HG03457 (cell line): ENCODE measurements at regions not wholly inside any gene's neighbourhood (a gene's known extent, or its start where the extent isn't known, plus 50 kb on each side); places are given as distances from the start of the nearest gene placed in this dataset.

Source experiments
- ATAC-seq: cut with Tn5 transposase; IDR thresholded peaks from one replicate; pipeline ENCODE4 v1.9.1; 2021; ENCODE audit warnings: moderate number of reproducible peaks; ENCODE audit not compliant: unreplicated experiment

DNA sequence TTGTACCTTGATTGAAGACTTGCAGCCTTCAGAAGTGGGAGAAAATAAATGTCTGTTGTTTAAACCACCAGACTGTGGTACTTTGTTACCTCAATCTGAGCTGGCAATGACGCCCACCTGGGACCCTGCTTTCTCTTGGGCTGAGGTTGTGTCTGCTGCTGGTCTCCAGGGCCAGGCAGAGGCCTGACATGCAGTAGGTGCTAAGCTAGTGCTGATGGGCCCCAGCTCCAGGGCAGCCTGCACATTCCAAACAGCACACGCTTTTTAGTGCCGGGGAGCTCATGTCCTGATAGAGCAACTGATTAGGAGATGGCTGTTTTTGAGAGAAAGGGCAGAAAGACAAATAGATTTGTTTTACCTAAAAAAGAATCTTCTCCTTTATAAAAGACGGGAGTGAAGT, 664.0 kb upstream of the HS6ST1 start:
- ATAC-seq, result no peak

DNA sequence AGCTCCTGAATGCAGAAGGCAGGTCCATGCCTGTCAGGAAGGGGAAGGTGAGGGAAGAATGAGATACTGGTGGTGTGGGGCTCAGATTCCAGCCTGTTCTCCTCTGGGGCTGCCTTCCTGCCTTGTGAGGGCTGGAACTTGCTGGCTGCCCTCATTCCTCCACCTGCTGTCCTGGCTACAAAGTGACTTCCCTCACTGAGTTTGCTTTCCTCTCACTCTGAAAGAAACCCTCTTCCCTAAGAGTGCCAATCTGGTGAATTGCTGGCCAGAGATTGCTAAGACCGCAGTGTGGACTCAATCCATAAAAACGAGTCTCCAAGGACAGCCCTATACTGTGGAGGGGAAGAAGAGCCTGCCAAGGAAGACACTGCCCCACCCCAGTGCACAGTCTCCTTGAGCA, 664.4 kb upstream of the HS6ST1 start:
- no peak for ATAC-seq

DNA sequence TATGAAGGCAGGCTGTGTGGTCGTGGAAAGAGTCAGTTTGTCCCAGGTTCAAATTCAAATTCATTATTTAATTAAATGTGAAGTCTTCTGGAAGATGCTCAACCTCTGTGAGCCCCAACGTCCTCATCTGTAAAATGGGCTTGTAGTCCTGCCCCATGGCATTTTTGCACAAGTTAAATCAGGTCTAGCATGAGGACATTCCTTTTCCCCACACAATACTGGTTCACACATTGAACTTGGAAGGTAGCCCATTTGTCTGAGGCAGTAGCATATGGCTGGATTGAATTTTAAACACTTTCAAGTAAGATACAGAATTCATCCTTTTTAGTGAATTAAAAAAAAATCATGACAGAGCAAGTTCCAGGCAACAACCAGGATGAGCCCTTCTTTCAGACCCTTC, 665.4 kb upstream of the HS6ST1 start:
- ATAC-seq, result no peak

DNA sequence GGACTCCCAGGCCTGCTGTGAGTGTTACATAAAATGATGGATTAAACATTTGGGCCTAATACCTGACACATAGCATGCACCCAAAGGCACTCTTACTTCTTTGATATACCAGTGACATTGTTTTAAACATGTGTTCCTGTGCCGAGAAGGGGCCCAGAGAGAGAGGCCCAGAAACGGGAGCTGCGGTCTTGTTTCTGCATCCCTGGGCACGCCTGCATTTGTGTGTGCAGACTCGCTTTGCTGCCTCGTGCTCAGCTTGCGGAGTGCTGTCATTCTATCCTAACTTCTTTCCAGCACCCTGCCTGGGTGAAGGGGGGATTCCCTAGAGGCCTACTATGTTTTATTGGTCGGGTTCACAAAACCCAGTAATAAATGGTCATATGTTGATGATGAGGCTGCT, 666.2 kb upstream of the HS6ST1 start:
- no peak for ATAC-seq

DNA sequence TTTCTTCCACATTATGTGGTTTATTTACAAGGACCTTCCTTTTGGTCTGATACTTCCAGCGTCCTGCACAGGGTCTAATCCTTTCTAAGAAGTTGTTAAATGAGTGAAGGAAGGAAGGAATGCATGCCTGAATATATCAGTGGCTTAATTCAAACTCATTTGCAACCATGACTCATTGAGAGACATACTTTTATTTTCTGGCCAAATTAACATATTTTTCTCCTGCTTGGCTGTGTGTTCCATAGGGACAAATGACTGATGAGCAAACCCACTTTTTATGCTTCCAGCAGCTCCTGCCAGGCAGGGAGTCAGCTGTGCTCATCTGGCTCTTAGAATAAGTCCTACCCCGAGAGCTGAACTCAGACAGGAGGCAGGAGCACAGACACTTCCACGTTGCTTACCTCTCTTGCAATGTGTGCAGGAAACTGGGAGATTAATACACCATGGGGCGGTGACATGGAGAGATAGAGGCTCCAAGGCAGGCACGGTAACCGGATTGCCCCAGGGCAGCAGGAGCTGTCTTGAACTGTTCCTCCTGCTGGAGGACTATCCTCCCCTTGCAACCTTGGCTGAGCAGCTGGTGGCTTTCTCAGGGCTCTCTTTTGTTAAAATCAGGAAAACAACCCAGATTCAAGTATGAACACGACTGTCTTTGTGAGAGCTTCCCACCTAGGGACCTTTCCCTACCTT, 667.5 kb upstream of the HS6ST1 start:
- no peak for ATAC-seq

DNA sequence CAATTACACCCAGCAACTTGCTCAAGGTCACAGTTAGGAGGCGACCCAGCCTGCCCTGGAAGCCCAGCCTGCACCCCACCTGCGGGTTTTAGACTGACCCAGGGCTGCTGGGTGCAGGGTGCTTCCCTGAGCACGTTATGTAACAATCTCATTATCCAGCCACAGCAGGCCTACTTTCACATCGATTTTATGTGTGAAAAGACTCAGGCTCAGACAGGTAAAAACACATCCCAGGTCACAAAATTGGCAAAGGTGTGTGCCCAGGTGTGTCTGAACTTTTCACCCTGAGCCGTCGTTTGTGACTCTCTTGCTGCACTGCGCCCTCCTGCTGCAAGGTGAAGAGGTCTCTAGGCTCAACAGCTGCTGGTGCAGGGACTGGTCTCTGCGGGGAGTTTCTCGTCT, 668.2 kb upstream of the HS6ST1 start:
- ATAC-seq, result no peak

DNA sequence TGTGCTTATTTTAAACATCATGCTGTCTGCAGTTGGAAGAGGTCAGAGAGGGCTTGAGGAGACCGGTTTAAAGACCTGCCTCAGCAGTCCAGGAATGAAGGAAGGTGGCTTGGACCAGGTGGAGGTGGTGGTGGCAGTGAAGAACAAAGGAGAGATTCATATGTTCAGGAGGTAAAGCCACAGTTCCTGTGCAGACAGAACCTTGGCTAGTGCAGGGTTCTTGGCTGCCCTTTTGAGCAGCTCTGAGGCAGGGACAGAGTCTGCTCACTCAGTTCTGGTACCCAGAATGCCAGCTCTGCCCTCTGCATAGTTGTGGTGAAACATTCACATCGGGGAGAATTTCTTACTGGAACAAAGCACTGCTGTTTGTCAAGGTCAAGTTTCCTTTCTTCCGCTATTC, 669.7 kb upstream of the HS6ST1 start:
- ATAC-seq, result no peak

DNA sequence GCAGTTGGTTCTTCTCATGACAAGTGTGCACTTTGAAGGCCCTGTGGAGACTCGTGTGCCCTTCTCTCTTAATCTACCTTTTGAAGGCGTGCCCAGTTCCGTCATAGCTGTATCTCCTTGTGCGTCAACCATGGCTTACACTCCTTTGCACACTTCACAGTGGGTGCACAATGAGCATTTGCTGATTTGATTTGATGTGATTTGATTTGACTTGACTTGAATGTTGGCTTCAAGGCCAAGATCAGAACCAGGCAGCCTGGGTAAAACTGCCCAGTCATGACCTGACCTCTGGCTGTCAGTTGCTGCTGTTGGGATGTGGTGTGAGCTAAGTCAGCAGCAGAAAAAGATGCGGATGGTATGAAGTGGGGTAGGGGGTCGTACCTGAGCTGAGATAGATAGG, 670.3 kb upstream of the HS6ST1 start:
- no peak for ATAC-seq

DNA sequence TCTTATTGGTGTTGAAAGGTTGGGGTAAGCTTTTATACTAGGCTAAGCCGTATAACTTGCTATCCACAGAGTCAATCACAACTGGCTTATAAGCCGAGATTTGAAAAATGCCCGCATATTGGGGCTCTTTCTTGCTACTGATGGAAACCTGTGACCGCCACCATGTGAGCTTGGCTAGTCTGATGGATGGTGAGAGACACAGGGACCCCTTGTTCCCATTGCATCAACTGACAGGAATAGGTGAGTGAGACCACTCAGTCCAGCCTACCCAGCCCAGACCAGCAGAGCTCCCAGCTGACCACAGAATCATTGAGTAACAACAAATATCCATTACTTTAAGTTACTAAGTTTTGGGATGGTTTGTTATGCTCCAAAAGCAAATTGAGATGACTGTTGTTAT, 676.4 kb upstream of the HS6ST1 start:
- no peak for ATAC-seq

DNA sequence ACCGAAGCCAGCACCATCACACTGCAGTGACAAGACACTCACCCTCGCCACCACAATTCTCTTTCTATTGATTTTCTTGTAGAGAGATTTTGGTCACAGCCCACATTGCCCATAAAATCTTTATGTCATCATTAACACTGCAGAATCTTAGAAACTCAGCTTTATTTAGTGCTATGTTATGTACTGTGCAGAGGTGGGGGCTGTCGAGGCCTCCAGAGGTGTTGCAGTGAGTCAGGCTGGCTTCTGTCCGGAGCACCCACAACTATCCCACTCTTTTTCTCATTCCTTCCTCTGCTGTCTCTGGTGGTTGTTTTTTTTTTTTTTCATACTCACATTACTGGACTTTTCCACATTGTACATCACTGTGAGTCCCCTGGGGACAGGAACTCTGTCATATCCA, 677.4 kb upstream of the HS6ST1 start:
- no peak for ATAC-seq

DNA sequence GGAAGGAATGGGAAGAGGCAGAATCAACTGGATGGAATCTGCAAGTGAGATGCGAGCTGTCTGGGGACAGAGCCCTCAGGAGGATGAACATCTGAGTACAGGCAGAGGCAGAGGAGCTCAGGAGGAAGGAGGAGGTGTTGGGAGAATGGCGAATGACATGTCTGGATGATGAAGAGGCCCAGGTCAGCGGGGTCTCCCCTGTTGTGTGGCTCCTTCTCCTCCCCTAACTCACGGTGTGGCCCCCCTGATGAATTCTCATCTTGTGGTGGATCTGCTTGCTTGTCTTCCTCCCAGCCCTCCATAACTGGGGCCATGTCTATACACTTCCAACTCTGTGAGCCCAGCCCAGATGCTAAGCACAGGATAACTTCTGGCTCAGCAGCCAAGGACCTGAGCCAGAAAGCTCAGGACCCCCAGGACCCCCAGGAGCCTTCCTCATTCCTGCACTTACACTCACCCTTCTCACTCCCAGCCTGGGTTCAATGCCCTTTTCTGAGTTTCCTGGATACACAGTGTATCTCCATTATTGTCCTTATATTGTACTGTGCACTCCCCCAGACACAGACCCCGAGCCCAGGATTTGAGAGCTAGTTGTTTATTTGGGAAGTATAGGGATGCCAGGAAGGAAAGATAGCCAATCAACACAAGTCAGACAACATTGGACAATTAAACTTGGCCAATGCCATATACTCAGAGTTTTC, 678.6 kb upstream of the HS6ST1 start:
- no peak for ATAC-seq

DNA sequence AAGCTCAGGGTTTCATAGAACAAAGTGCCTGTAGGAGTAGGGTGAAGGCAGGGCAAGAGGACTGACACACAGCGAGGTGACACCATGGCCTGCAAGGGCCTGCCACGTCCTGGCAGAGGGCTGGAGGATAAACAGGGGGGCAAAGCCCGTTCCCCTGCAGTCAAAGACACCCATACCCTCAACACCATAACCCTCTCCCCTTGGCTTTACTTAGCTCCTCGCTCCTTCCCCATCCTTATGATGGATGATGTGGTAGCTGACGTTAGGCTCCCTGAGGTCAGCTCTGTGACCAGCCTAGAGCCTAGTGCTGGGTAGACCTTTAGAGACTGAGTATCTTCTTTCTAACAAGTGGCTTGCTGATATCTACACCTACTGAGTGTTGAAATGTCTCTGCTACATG, 683.3 kb upstream of the HS6ST1 start:
- no peak for ATAC-seq

DNA sequence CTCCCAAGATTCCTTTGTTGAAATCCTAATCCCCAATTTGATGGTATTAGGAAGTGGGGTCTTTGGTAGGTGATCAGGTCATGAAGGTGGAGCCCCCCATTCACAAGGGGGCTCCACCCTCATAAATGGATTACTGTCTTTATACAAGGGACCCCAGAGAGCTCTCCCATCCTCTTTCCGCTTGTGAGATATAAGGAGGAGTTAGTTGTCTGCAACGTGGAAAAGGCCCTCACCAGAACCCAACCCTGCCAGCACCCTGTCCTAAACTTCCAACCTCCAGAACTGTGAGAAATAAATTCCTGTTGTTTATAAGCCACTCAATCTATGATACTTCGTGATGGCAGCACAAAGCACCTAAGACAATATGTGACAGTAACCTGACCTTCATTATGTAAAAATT, 684.1 kb upstream of the HS6ST1 start:
- no peak for ATAC-seq

DNA sequence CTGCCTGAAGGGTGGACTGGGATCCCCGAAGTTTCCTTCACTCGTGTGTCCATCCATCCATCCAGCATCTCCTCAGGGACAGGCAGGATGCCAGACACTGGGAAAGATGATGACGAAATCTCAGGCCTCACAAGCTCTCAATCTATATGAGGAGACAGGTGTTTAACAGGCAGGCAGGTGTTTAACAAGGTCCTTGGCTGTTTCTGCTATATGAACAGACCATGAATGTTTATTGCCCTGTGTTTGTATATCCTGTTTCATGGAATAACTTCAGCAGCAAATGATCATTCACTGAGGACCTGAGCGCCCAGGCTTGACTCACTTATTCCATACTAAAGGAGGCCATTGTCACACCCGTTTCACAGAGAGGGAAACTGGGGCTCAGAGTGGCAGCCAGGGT, 685.8 kb upstream of the HS6ST1 start:
- ATAC-seq, result no peak

DNA sequence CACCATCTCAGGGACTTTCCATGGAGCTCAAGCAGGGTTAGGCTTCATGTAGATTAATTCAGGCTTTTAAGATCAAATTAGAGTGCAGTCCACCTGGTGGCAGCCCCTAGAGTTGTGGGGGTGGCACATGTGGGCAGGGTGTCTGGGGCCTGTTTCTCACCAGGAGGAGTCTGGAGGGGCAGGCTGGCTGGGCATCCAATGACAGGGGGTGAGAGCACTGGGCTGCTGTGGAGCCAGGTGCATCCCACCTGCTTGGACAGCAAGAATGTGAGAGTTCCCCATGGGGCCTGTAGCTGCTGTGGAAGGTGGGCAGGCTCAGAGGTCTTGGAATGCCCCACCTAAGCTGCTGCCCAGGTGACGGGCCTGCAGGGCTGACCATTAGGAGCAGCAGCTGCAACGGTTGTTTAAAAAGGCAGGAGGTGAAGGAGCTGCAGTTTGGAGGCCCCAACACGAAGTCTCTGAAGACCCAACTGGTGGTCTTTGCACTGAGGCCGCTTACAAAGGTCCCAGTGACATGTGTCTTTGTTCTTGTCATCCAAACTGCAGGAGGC, 686.3 kb upstream of the HS6ST1 start:
- ATAC-seq, result no peak

DNA sequence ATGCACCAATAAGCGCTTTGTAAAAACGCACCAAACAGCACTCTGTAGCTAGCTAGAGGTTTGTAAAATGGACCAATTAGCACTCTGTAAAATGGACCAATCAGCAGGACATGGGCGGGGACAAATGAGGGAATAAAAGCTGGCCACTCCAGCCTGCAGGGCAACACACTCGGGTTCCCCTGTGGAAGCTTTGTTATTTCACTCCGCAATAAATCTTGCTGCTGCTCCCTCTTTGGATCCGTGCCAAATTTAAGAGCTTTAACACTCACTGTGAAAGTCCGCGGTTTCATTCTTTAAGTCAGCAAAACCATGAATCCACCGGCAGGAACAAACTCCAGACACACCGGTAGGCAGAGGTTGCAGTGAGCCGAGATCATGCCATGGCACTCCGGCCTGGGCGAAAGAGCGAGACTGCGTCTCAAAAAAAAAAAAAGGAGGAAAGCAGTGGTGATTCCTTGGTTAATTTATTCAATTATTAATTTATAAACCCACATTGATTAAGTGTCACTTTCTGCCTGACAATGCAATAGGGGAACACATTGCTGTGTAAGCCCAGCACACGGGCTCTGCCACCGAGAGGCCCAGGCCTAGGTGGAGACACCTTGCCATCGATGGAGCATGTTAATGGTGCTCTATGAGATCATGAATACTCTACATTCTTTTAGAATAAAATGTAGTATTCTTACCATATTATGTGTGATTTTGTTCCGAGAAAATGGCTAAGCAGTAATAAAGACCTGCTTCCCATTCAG, 687.6 kb upstream of the HS6ST1 start:
- no peak for ATAC-seq

DNA sequence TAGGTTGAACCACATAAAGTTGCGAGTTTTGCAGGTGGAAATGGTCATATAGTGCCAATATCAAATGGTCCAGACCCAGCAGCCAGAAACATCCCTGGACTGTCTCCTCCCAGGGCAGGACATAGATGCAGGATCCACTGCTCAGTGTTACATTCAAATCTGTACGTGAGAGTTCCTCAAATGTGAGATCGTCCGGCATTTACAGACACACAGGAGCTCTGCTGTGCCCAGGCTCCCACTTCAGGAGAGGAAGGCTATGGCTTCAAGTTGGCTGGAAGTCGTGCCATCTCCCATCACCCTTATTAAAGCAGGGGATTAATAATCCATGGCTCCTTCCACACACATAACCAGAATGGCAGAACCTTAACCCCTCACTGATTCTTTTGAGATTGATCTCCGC, 688.2 kb upstream of the HS6ST1 start:
- ATAC-seq, result no peak

DNA sequence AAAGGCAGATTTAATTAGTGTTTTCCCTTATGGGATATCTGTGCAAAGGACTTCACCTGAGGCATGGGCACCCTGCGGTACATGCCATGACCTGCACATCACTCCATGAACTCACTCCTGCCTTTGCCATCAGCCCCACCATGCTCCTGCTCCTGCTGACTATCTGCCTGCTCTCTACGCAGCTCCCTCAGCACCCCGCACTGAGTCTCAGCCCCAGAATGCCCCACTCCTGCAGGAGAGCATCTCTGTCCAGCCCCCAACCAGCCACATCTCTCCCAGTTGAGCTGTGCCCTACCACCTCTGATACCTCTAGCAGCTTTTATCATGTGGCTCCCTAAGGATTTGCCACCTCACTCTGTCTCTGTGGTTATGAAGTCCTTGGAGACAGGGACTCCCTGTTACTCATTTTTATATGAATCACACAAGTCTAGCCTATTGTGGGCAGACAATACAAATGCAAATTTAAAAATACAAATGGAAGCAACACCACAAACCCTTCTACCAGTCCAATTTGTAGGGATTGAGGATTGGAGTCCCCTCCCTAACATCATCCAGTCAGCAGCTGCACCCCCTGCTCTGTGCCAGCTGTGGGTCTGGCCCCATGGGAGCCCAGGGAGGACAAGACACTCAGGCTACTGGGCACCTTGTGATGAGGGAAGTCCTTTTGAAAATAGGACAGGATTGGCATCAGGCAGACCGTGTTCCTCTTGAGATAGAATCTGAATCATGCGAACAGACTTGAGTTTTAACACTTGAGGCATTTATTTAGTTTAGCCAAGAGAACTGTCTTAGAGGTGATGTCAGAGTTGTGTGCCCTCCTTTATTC, 689.6 kb upstream of the HS6ST1 start:
- no peak for ATAC-seq

DNA sequence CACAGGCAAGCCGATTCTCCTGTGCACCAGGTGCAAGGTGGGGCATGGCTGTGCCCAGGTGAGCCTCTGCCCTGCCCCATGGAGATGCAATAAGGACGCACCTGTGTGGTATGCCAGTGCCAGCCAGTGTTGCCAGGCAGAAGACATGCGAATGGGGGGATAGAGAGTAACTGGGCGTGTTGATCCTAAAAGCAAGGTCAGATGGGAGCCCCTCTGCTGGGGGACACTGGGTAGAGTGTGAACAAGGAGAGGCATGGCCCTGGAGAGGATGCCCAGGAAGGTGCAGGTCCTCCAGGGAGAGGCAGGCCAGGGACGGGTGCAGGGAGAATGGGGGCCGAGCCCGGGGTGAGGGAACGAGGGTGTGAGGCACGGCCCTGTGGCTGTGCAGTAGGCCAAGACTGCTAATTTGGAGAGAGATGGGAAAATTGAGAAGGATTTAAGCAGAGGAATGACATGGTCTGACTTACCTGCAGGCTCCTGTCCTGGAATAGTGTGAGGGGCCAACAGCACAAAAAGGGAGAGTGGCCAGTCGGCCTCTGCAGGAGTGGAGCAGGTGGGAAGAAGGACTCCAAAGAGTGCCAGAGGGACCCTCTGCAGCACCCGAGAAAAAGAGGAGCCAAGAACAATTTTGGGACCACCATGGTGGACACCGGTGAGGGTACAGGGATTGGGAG, 690.4 kb upstream of the HS6ST1 start:
- ATAC-seq, result no peak

DNA sequence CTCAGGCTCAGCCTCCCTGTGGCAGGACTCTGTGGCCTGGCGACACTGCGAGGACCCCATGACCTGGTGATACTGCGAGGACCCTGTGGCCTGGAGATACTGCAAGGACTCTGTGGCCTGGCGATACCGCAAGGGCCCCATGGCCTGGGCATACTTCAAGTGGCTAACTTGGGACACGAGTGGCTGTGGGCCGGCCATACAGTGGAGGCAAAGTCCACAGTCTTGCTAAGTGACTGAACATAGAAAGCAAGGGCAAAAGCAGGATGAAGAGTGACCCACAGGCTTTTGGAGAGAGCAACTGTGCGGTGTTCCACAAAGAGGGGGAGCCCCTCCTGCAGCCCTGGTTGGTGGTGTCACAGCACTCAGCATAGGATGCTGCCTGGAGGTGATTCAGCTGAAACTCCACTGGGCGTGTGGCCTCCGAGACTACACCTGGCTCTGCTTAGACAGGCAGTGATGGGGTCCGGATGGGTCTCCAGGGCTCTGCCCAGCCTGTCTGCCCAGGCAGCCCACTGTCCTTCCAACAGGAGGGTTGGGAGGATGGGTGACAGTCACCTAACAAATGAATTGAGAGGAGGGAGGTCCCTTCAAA, 691.0 kb upstream of the HS6ST1 start:
- no peak for ATAC-seq
